ENCODE measurements at regions not wholly inside any gene's neighbourhood (a gene's known extent, or its start where the extent isn't known, plus 50 kb on each side); places are given as distances from the start of the nearest gene placed in this dataset.

GRCh38 chr18:25737710-25738311, 352.6 kb downstream of the SS18 start:
- TF ChIP-seq, protein P1, sequence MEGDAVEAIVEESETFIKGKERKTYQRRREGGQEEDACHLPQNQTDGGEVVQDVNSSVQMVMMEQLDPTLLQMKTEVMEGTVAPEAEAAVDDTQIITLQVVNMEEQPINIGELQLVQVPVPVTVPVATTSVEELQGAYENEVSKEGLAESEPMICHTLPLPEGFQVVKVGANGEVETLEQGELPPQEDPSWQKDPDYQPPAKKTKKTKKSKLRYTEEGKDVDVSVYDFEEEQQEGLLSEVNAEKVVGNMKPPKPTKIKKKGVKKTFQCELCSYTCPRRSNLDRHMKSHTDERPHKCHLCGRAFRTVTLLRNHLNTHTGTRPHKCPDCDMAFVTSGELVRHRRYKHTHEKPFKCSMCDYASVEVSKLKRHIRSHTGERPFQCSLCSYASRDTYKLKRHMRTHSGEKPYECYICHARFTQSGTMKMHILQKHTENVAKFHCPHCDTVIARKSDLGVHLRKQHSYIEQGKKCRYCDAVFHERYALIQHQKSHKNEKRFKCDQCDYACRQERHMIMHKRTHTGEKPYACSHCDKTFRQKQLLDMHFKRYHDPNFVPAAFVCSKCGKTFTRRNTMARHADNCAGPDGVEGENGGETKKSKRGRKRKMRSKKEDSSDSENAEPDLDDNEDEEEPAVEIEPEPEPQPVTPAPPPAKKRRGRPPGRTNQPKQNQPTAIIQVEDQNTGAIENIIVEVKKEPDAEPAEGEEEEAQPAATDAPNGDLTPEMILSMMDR (conservative IDR thresholded peaks at IDR 0.05; ENCODE audit: low read depth in 2 of 2) = no peak
- TF ChIP-seq CREB1 (CRISPR knock-in tag; IDR thresholded peaks at IDR 0.05; ENCODE audit: low read depth) = no peak
- TF ChIP-seq POLR2AphosphoS5 (IDR thresholded peaks at IDR 0.05; ENCODE audit: low read depth) = no peak
- TF ChIP-seq EZH2 (IDR thresholded peaks at IDR 0.05; ENCODE audit: low read depth, unreplicated experiment) = no peak
- no peak for TF ChIP-seq REST (IDR thresholded peaks at IDR 0.05; ENCODE audit: unreplicated experiment)
- no peak for TF ChIP-seq JUNB (IDR thresholded peaks at IDR 0.05; ENCODE audit: unreplicated experiment)

Data from GM23338 (cell line).